ENCODE measurements at regions not wholly inside any gene's neighbourhood (a gene's known extent, or its start where the extent isn't known, plus 50 kb on each side); places are given as distances from the start of the nearest gene placed in this dataset.
A peak's percentile ranks its signal among the peaks of the same experiment; 100 is the strongest.

- ATAC-seq (ENCODE audit: low read depth) (peak; percentile 79), DNase-seq (peak; percentile 98)
- Histone ChIP-seq H3K9ac (ENCODE audit: low read depth, low read length) (no peak overlapping the region), H3K4me3 (ENCODE audit: insufficient read depth, low read depth, low read length) (no peak overlapping the region), H3K9me3 (ENCODE audit: control insufficient read depth, insufficient read depth, low read length) (no peaks in the 10 kb centered on the region), H3K36me3 (ENCODE audit: control insufficient read depth, insufficient read depth, low read length) (peaks cover 10% of the 10 kb centered on the region), H3K18ac (ENCODE audit: low read depth, low read length) (peak overlapping the region; percentile 13; the same call in 1 of the 2 replicates), H2BK120ac (ENCODE audit: low read depth, low read length) (peak overlapping the region; percentile 26; the same call in 1 of the 2 replicates), H4K91ac (ENCODE audit: insufficient read depth, low read depth, low read length) (no peak overlapping the region), H2AFZ (replicated peaks; ENCODE audit: low read length, poor library complexity) (no peak overlapping the region), H3K9me1 (ENCODE audit: insufficient read depth, low read length) (peaks cover 2% of the 10 kb centered on the region; the same call in 1 of the 2 replicates), H2AK9ac (replicated peaks; ENCODE audit: low read depth, low read length, poor library complexity) (no peak overlapping the region), H2BK5ac (ENCODE audit: low read depth, low read length, poor library complexity, severe bottlenecking) (peak overlapping the region; percentile 30), H3K56ac (ENCODE audit: extremely low read depth, insufficient read depth, low read length) (no peak overlapping the region), H4K5ac (ENCODE audit: low read depth, low read length) (no peak overlapping the region), H3K27ac (ENCODE audit: insufficient read depth, low read length) (no peak overlapping the region), H3K79me1 (ENCODE audit: low read depth in 1 of 2, low read length in 2 of 2) (no peaks in the 10 kb centered on the region), H3K4ac (ENCODE audit: low read depth, low read length) (no peak overlapping the region), H3K27me3 (ENCODE audit: control insufficient read depth, insufficient read depth, low read length) (no peaks in the 10 kb centered on the region), H3K14ac (replicated peaks; ENCODE audit: low read depth, low read length) (no peak overlapping the region), H4K8ac (ENCODE audit: low read depth in 2 of 2, low read length in 2 of 2) (no peak overlapping the region), H4K20me1 (ENCODE audit: insufficient read depth, low read length) (no peaks in the 10 kb centered on the region), H2BK20ac (ENCODE audit: low read depth, low read length) (peak overlapping the region; percentile 58; the same call in 1 of the 2 replicates), H2BK15ac (ENCODE audit: low read depth, low read length) (0 out of 3 replicates have a peak overlapping the region, but pooled peaks have one; percentile 6), H2AK5ac (ENCODE audit: low read depth, low read length) (no peak overlapping the region), H3K4me1 (ENCODE audit: control insufficient read depth, insufficient read depth, low read length) (peaks cover 14% of the 10 kb centered on the region), H3K4me2 (ENCODE audit: low read depth, low read length) (peak overlapping the region; percentile 44; the same call in 1 of the 2 replicates), H3K23ac (ENCODE audit: low read depth, low read length) (no peak overlapping the region)
- BruUV-seq (replicated peaks) = no TSS peak
- CTCF ChIA-PET = no interaction called here
- dilution Hi-C loops (cut with HindIII; ENCODE audit: low sequenced_read_pairs, unreplicated experiment) (no loop called here), in situ Hi-C loops (cut with MboI; ENCODE audit: low sequenced_read_pairs) (no loop called here), intact Hi-C loops (cut with micrococcal nuclease) (loop anchor here (5.0 to 10.0 kb wide), 2 partner anchors 135 to 477 kb away; partner anchors contain the start of gene NTPCR)
- TF ChIP-seq CEBPB (IDR thresholded peaks at IDR 0.05; ENCODE audit: low read depth, low read length) (peak; percentile 79), MXI1 (IDR thresholded peaks at IDR 0.05; ENCODE audit: borderline replicate concordance, low read depth, low read length) (no peak), RAD21 (IDR thresholded peaks at IDR 0.05; ENCODE audit: low read length) (no peak), NFE2L2 (IDR thresholded peaks at IDR 0.05; ENCODE audit: low read depth, low read length) (no peak), BHLHE40 (IDR thresholded peaks at IDR 0.05; ENCODE audit: low read depth, low read length) (peak; percentile 31; the same call in 1 of the 2 replicates), USF2 (IDR thresholded peaks at IDR 0.05; ENCODE audit: low read depth, low read length) (no peak), CHD1 (IDR thresholded peaks at IDR 0.05; ENCODE audit: low read depth, low read length) (no peak), MAZ (IDR thresholded peaks at IDR 0.05; ENCODE audit: borderline replicate concordance, low read depth, low read length) (no peak), ELK1 (IDR thresholded peaks at IDR 0.05; ENCODE audit: borderline replicate concordance, low read depth, low read length) (no peak), MAFK (IDR thresholded peaks at IDR 0.05; ENCODE audit: low read depth, low read length) (peak; percentile 47; the same call in 1 of the 2 replicates), RFX5 (IDR thresholded peaks at IDR 0.05; ENCODE audit: low read depth, low read length) (no peak), CTCF (conservative IDR thresholded peaks at IDR 0.05; ENCODE audit: low read depth, low read length) (no peak), FOS (IDR thresholded peaks at IDR 0.05; ENCODE audit: low read depth, low read length) (peak; percentile 81), POLR2A (IDR thresholded peaks at IDR 0.05; ENCODE audit: low read depth, low read length) (no peak), SMC3 (IDR thresholded peaks at IDR 0.05; ENCODE audit: low read depth, low read length) (no peak), RCOR1 (IDR thresholded peaks at IDR 0.05; ENCODE audit: insufficient replicate concordance, low read length) (peak; percentile 25)
- POLR2A ChIA-PET (ENCODE audit: unreplicated experiment) = no interaction called here
- WGBS, 2 experiments (ENCODE audit: extremely low coverage in 2 of 2, insufficient read length in 1 of 2) = no CpG with 5 or more reads among the region's 6 CpGs
Observed at GRCh38 chr1:232477728-232478127, 152.2 kb downstream of the SIPA1L2 start.

Measured in IMR-90 (cell line).